ENCODE measurements at regions not wholly inside any gene's neighbourhood (a gene's known extent, or its start where the extent isn't known, plus 50 kb on each side); places are given as distances from the start of the nearest gene placed in this dataset.
A peak's percentile ranks its signal among the peaks of the same experiment; 100 is the strongest.

DNA sequence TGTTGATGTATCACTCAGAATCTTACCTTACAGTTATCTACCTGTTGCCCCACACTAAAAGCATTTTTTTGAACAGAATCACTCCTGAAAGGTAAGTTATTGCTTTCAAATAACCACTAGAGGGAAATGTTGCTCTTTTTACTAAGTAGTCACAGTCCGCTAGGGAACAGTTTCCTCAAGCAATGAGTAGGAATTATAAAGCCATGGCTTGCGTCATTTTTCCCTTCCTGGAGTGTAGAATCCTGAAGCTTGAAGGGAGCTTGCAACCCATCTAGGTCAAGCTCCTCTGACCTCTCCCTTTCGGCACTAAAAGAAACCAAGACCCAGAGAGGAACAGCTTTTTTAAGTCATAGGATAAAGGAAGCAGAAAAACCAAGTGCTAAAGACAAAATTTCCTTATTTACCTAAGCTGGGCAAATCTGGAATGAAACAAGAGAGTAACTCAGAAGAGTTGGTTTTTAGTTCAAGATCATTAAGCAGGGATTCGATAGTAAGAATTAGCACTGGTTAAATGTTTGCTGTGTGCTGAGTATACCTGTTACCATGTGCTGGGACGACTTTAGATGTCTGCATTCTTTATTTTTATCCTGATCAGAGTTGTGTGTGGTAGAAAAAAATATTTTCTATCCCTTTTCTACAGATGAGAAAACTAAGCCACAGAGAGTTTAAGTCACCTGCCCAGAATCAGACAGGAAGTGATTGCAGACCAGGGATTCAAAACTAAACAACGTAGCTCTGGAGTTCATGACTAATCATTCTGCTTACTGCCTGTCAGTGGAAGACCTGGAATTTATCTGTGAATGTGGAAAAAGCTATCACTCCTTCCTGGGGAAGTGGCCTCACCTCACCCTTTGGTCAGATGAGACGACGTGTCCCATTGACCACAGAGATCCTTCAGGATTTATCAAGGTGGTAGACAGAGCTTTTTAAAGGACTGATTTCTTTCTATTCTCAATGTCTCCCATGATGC, 631.5 kb downstream of the RAB28 start:
- DNase-seq (ENCODE audit: low spot score in 2 of 2) (no peak), ATAC-seq (peak in 1 of 2 donors; percentile 53)

DNA sequence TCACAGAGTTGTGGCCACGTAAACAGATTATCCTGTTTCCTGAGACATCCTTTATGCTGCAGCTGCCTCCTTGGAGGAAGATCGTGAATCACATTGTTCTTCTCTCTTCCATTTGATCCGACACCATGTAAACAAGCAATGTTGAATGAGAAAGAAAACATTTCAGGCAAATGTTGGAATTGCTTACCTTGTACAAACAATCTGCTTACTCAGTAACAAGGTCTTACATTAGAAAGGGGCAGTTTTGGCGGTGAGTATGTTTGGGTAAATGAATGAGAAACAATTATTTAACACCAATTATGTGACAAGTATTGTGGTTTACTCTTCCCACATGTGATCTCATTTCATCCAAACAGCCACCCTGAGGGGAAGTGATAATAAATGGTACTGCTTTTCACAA, 637.8 kb downstream of the RAB28 start:
- H3K27ac Mint-ChIP-seq: no peak overlapping the region
- peaks cover 0 to 2% of the 10 kb centered on the region in 2 donors for H3K9me3 Mint-ChIP-seq
- no peak for ATAC-seq
- no peak for DNase-seq (ENCODE audit: low spot score in 2 of 2)
- no peaks in the 10 kb centered on the region for H3K36me3 Mint-ChIP-seq

More for the DNA sequence above, 631.5 kb downstream of the RAB28 start:
- H3K36me3 Mint-ChIP-seq: no peaks in the 10 kb centered on the region
- no peaks in the 10 kb centered on the region for H3K9me3 Mint-ChIP-seq
- no peak overlapping the region for H3K27ac Mint-ChIP-seq

DNA sequence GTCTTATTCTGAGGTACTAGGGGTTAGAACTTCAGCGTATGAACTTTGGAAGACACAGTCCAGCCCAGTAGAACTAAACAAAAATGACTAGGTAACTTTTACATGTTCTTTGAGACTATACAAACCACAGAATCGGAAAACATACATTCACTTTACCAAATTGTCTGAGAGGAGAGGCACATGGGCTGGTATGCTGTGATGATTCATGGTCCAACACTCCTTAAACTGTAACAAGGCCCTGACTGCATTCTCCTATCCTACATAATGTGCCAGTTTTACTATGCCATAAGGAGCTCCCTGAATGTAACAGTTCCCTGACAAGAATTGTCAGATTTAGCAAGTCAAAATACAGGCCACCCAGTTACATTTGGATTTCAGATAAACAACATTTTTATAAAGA, 640.0 kb downstream of the RAB28 start:
- DNase-seq (ENCODE audit: low spot score in 2 of 2): no peak
- Mint-ChIP-seq H3K36me3 (no peaks in the 10 kb centered on the region), H3K9me3 (peaks cover 3 to 4% of the 10 kb centered on the region in 2 donors), H3K27ac (no peak overlapping the region)
- no peak for ATAC-seq

GRCh38 chr4:12827966-12828365, 656.2 kb downstream of the RAB28 start:
- Mint-ChIP-seq H3K36me3 (no peaks in the 10 kb centered on the region), H3K9me3 (peaks cover 8 to 15% of the 10 kb centered on the region in 2 donors), H3K27ac (no peak overlapping the region)
- DNase-seq (ENCODE audit: low spot score in 2 of 2): no peak
- no peak for ATAC-seq

GRCh38 chr4:12791536-12791935, 692.6 kb downstream of the RAB28 start:
- ATAC-seq: no peak
- no peak for DNase-seq (ENCODE audit: low spot score in 2 of 2)
- H3K9me3 Mint-ChIP-seq: peaks cover 18 to 23% of the 10 kb centered on the region in 2 donors
- H3K36me3 Mint-ChIP-seq: peaks cover 0 to 5% of the 10 kb centered on the region in 2 donors
- H3K27ac Mint-ChIP-seq: no peak overlapping the region

DNA sequence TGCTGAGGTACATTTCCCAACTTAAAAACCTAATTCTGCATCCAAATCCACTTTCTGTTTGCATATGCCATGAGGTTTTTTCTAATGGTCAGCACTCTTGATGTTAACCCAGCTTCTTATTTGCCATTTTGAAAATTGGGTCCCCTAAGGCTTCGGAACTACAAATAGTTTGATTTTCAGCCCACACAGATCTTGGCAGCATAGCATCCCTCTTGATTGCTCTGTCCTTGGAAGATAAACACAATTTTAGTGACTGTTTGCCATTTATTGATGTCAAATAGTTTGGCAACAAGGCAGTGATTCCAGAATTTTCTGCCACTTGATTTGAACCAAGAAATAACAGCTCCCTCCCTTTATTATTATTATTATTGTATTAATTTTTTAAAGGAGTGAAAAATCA, 696.9 kb downstream of the RAB28 start:
- ATAC-seq: no peak
- Mint-ChIP-seq H3K9me3 (peaks cover 11 to 15% of the 10 kb centered on the region in 2 donors), H3K27ac (no peak overlapping the region), H3K36me3 (peaks cover 0 to 5% of the 10 kb centered on the region in 2 donors)
- no peak for DNase-seq (ENCODE audit: low spot score in 2 of 2)

DNA sequence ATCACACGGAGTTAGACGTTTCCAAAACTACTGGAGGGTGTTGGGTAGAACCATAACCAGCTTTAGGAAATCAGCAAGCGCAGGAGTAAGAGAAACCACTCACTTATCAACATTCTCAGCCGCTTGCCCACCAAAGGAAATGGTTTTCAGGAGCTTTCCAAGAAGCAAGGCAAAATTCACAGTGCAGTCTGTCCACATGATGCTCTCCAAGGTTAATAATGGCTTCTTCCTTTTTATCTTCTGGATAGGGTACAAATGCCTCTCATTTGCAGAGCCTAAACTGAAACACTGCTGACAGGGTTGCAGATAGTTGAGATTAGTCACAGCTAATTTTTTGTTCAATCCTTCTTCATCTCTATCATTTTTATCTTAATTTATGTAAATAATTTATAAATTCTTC, 705.4 kb downstream of the RAB28 start:
- no peaks in the 10 kb centered on the region for H3K36me3 Mint-ChIP-seq
- no peak for DNase-seq (ENCODE audit: low spot score in 2 of 2)
- no peak overlapping the region for H3K27ac Mint-ChIP-seq
- peaks cover 0 to 8% of the 10 kb centered on the region in 2 donors for H3K9me3 Mint-ChIP-seq
- no peak for ATAC-seq

DNA sequence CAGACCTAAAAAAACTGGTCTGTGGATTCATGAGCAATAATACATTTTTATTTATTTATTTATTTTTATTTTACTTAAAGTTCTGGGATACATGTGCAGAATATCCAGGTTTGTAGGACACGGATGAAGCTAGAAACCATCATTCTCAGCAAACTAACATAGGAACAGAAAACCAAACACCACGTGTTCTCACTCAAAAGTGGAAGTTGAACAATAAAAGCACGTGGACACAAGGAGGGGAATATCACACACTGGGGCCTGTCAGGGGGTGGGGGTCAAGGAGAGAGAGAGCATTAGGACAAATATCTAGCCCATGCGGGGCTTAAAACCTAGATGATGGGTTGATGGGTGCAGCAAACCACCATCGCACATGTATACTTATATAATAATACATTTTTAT, 705.9 kb downstream of the RAB28 start:
- H3K27ac Mint-ChIP-seq: no peak overlapping the region
- no peaks in the 10 kb centered on the region for H3K36me3 Mint-ChIP-seq
- peaks cover 0 to 8% of the 10 kb centered on the region in 2 donors for H3K9me3 Mint-ChIP-seq
- no peak for ATAC-seq
- DNase-seq (ENCODE audit: low spot score in 2 of 2): no peak

GRCh38 chr4:12770351-12770750, 713.8 kb downstream of the RAB28 start:
- H3K36me3 Mint-ChIP-seq: no peaks in the 10 kb centered on the region
- ATAC-seq (no peak), DNase-seq (ENCODE audit: low spot score in 2 of 2) (no peak)
- no peak overlapping the region for H3K27ac Mint-ChIP-seq
- H3K9me3 Mint-ChIP-seq: no peaks in the 10 kb centered on the region

DNA sequence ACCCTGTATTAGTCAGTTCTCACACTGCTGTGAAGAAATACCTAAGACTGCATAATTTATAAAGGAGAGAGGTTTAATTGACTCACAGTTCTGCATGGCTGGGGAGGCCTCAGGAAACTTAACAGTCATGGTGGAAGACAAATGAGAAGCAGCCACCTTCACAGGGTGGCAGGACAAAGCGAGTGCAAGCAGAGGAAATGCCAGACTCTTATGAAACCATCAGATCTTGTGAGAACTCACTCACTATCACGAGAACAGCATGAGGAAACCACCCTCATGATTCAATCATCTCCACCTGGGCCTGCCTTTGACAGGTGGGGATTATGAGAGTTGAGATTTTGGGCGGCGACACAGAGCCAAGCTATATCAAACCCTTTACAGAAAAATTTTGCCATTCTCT, 722.4 kb downstream of the RAB28 start:
- no peaks in the 10 kb centered on the region for H3K36me3 Mint-ChIP-seq
- DNase-seq (ENCODE audit: low spot score in 2 of 2): no peak
- no peak for ATAC-seq
- no peak overlapping the region for H3K27ac Mint-ChIP-seq
- no peaks in the 10 kb centered on the region for H3K9me3 Mint-ChIP-seq

GRCh38 chr4:12747154-12747553, 737.0 kb downstream of the RAB28 start:
- ATAC-seq (no peak), DNase-seq (ENCODE audit: low spot score in 2 of 2) (no peak)
- peaks cover 0 to 4% of the 10 kb centered on the region in 2 donors for H3K36me3 Mint-ChIP-seq
- peaks cover 5 to 15% of the 10 kb centered on the region in 2 donors for H3K9me3 Mint-ChIP-seq
- H3K27ac Mint-ChIP-seq: no peak overlapping the region

GRCh38 chr4:12746221-12746620, 737.9 kb downstream of the RAB28 start:
- Mint-ChIP-seq H3K27ac (no peak overlapping the region), H3K36me3 (peaks cover 0 to 4% of the 10 kb centered on the region in 2 donors), H3K9me3 (peaks cover 5 to 21% of the 10 kb centered on the region in 2 donors)
- DNase-seq (ENCODE audit: low spot score in 2 of 2) (no peak), ATAC-seq (no peak)

DNA sequence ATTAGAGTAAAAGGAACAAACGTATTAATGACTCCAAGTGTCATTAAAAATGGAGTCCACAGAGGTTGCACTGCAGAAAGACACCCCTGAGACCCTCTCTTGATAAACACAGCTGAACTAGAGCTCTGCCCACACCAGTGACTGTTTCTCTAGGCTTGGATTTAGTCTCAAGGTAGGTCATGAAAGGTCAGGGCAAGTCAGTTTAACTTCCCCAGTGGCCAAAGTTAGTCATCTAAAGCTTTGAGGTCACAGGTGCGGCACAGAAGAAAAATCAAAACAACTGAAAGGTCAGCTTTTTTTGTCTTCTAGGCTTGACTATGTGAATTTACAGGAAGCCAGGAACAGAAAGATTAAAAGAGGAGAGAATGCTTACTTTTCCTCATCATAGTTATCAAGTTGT, 749.6 kb downstream of the RAB28 start:
- no peak overlapping the region for H3K27ac Mint-ChIP-seq
- no peaks in the 10 kb centered on the region for H3K9me3 Mint-ChIP-seq
- no peak for ATAC-seq
- no peak for DNase-seq (ENCODE audit: low spot score in 2 of 2)
- no peaks in the 10 kb centered on the region for H3K36me3 Mint-ChIP-seq

DNA sequence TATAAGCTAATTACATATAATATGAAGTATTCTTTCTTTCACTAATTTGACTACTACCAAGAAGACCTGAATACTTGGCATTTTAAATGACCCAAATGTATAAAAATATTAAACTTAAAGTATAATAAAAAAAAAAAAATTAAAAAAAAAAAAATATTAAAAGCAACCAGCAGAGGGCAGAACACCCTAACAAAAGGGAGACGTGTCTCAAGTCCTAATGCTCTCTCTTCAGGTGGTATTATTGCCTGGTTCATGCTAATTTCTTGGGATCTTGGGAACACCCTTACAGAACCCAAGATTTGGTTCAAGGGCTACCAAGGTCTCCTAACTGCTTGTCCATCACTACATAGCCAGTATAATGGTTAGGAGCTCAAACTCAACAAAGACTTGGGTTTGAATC, 754.8 kb downstream of the RAB28 start:
- DNase-seq (ENCODE audit: low spot score in 2 of 2): no peak
- no peak for ATAC-seq
- H3K36me3 Mint-ChIP-seq: no peaks in the 10 kb centered on the region
- no peaks in the 10 kb centered on the region for H3K9me3 Mint-ChIP-seq
- no peak overlapping the region for H3K27ac Mint-ChIP-seq

- H3K36me3 Mint-ChIP-seq: no peaks in the 10 kb centered on the region
- no peak for DNase-seq (ENCODE audit: low spot score in 2 of 2)
- H3K27ac Mint-ChIP-seq: no peak overlapping the region
- H3K9me3 Mint-ChIP-seq: no peaks in the 10 kb centered on the region
- ATAC-seq: no peak
Measured at GRCh38 chr4:12724510-12724909, 759.6 kb downstream of the RAB28 start.

DNA sequence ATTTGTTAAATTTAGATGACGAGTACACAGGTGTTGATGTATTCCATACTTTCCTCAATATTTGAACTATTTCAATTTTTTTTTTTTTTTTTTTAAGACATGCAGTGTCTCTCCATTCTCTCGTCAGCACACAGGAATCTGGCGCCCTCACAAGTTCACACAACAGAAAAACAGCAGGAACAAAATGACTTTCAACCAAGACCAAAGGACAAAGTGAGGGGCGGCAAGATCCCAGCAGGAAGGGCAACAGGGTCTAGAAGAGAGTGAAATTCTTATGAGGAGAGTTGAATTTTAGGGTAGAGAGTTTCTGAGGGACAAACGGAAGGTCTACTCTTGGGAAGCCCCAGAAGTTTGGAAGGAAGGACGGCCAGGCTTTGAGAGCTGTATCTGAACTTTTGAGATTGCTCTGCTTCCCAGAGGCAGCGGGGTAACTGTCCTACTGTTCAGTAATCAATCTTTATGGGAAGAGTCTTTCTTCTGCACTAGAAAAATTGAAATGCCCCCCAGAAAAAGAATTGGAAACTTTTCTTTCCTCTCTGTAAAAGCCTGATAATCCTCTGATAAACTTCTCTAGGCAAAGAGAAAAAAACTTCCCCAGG, 760.2 kb downstream of the RAB28 start:
- Mint-ChIP-seq H3K27ac (no peak overlapping the region), H3K36me3 (no peaks in the 10 kb centered on the region), H3K9me3 (no peaks in the 10 kb centered on the region)
- DNase-seq (ENCODE audit: low spot score in 2 of 2) (no peak), ATAC-seq (no peak)

GRCh38 chr4:12716896-12717295, 767.2 kb downstream of the RAB28 start:
- ATAC-seq: no peak
- H3K27ac Mint-ChIP-seq: no peak overlapping the region
- H3K36me3 Mint-ChIP-seq: no peaks in the 10 kb centered on the region
- peaks cover 0 to 2% of the 10 kb centered on the region in 2 donors for H3K9me3 Mint-ChIP-seq
- DNase-seq (ENCODE audit: low spot score in 2 of 2): no peak
